GM12878 (cell line): ENCODE measurements at regions not wholly inside any gene's neighbourhood (a gene's known extent, or its start where the extent isn't known, plus 50 kb on each side); places are given as distances from the start of the nearest gene placed in this dataset.

Experiments used
- IKZF2 ChIP-seq, 2 experiments: fragments of 450-650 bp; IDR thresholded peaks; 2 replicates each; pipeline ENCODE4 v1.6.1; 2017; ENCODE audit warnings: mild to moderate bottlenecking in 2 of 2, moderate library complexity in 2 of 2
- KLF5 ChIP-seq: fragments of 450-650 bp; IDR thresholded peaks from 2 replicates; pipeline ENCODE4 v1.6.1; 2014; ENCODE audit warnings: mild to moderate bottlenecking; ENCODE audit not compliant: partially characterized antibody
- MYB ChIP-seq: fragments of 150-350 bp; IDR thresholded peaks from 2 replicates; pipeline ENCODE4 v1.6.1; 2014; ENCODE audit warnings: mild to moderate bottlenecking, low read depth, low read length, borderline replicate concordance
- RUNX3 ChIP-seq: IDR thresholded peaks from 2 replicates; pipeline ENCODE4 v1.6.1; 2012; ENCODE audit warnings: low read length, inconsistent platforms
- SRF ChIP-seq, 2 experiments: IDR thresholded peaks; 2 replicates each; pipeline ENCODE4 v1.6.1; 2011; ENCODE audit warnings: low read depth in 2 of 2, low read length in 2 of 2, mild to moderate bottlenecking in 1 of 2, moderate library complexity in 1 of 2
- SUPT20H ChIP-seq: IDR thresholded peaks from 2 replicates; pipeline ENCODE4 v1.6.1; 2011; ENCODE audit warnings: low read depth, mild to moderate bottlenecking, low read length, moderate library complexity, borderline replicate concordance; ENCODE audit not compliant: control insufficient read depth
- TF ChIP-seq, protein P1 (sequence below): fragments of 450-650 bp; IDR thresholded peaks from 2 replicates; pipeline ENCODE4 v1.6.1; 2017; ENCODE audit warnings: borderline replicate concordance
- TF ChIP-seq, protein P2 (sequence below): fragments of 450-650 bp; IDR thresholded peaks from 2 replicates; pipeline ENCODE4 v1.6.1; 2017; ENCODE audit warnings: mild to moderate bottlenecking, low read depth, inconsistent platforms; ENCODE audit not compliant: poor library complexity, severe bottlenecking

DNA sequence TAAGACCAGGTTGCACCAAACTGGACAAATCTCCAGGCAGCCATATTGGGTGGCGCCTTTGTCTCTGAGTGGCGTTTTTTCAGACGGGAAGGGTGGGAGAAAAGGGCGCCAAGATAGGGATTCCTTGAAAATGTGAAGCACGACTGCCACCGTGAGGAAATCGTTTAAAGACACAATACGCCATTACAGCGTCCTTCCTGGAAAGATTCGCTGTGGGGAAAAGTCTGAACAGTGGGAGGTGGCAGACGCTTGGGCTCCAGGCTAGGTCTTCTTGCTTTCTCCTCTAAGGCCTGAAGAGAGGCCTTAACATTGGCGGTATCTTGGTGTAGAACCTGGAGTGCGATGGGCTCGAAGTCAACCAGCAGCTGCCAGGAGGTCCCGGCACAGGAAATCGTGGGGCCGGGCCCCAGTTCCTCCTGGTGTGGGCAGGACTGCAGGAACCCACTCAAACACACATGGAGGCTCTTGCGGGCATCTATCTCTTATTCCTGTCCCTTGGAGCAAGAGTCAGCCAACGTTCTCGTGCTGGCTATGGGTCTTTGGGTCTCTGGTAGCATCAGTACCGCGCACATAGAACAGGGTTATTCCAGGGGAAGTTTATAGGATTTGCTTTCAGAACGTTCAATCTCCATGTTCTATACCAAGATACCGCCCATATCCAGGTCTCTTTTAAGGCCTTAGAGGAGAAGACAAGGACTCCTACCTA lies 208.8 kb downstream of the OR13H1 start (continued):
- TF ChIP-seq, protein P1, sequence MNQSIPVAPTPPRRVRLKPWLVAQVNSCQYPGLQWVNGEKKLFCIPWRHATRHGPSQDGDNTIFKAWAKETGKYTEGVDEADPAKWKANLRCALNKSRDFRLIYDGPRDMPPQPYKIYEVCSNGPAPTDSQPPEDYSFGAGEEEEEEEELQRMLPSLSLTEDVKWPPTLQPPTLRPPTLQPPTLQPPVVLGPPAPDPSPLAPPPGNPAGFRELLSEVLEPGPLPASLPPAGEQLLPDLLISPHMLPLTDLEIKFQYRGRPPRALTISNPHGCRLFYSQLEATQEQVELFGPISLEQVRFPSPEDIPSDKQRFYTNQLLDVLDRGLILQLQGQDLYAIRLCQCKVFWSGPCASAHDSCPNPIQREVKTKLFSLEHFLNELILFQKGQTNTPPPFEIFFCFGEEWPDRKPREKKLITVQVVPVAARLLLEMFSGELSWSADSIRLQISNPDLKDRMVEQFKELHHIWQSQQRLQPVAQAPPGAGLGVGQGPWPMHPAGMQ: no peak
- TF ChIP-seq, protein P2, sequence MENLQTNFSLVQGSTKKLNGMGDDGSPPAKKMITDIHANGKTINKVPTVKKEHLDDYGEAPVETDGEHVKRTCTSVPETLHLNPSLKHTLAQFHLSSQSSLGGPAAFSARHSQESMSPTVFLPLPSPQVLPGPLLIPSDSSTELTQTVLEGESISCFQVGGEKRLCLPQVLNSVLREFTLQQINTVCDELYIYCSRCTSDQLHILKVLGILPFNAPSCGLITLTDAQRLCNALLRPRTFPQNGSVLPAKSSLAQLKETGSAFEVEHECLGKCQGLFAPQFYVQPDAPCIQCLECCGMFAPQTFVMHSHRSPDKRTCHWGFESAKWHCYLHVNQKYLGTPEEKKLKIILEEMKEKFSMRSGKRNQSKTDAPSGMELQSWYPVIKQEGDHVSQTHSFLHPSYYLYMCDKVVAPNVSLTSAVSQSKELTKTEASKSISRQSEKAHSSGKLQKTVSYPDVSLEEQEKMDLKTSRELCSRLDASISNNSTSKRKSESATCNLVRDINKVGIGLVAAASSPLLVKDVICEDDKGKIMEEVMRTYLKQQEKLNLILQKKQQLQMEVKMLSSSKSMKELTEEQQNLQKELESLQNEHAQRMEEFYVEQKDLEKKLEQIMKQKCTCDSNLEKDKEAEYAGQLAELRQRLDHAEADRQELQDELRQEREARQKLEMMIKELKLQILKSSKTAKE: no peak
- TF ChIP-seq SUPT20H (no peak), SRF (IDR thresholded peaks at IDR 0.05; ENCODE audit: low read depth in 2 of 2, low read length in 2 of 2) (no peak), RUNX3 (no peak), IKZF2 (IDR thresholded peaks at IDR 0.05) (no peak), MYB (no peak), KLF5 (no peak)
